ENCODE measurements at regions not wholly inside any gene's neighbourhood (a gene's known extent, or its start where the extent isn't known, plus 50 kb on each side); places are given as distances from the start of the nearest gene placed in this dataset.

- Histone ChIP-seq H3K27ac (no peak overlapping the region), H3K4me3 (no peak overlapping the region)
Measured at GRCh38 chr5:108650997-108651396, 96.7 kb upstream of the FER start.

GRCh38 chr5:108649646-108650045 lies 98.1 kb upstream of the FER start:
- Histone ChIP-seq H3K4me1 (peaks cover 10% of the 10 kb centered on the region), H3K36me3 (peaks cover 6% of the 10 kb centered on the region; the same call in 1 of the 2 replicates), H3K27ac (no peak overlapping the region), H3K27me3 (no peaks in the 10 kb centered on the region), H3K9me3 (peaks cover 10% of the 10 kb centered on the region), H3K4me2 (no peak overlapping the region), H4K20me1 (no peaks in the 10 kb centered on the region), H3K9ac (no peak overlapping the region), H3K4me3 (no peak overlapping the region)
- TF ChIP-seq Cebpa-rat (IDR thresholded peaks at IDR 0.05): no peak

More at GRCh38 chr5:108650997-108651396, 96.7 kb upstream of the FER start:
- Histone ChIP-seq H3K4me2 (no peak overlapping the region), H3K36me3 (peaks cover 6% of the 10 kb centered on the region; the same call in 1 of the 2 replicates), H3K27me3 (no peaks in the 10 kb centered on the region), H3K9me3 (peaks cover 10% of the 10 kb centered on the region), H3K4me1 (peaks cover 10% of the 10 kb centered on the region), H3K9ac (no peak overlapping the region), H4K20me1 (no peaks in the 10 kb centered on the region)
- no peak for TF ChIP-seq Cebpa-rat (IDR thresholded peaks at IDR 0.05)

- H3K9ac ChIP-seq: no peak overlapping the region
- peaks cover 10% of the 10 kb centered on the region for H3K9me3 ChIP-seq
- TF ChIP-seq Cebpa-rat (IDR thresholded peaks at IDR 0.05): no peak
- peaks cover 10% of the 10 kb centered on the region for H3K4me1 ChIP-seq
- no peak overlapping the region for H3K27ac ChIP-seq
- no peak overlapping the region for H3K4me2 ChIP-seq
- no peaks in the 10 kb centered on the region for H4K20me1 ChIP-seq
- H3K27me3 ChIP-seq: no peaks in the 10 kb centered on the region
- H3K36me3 ChIP-seq: peaks cover 6% of the 10 kb centered on the region; the same call in 1 of the 2 replicates
- no peak overlapping the region for H3K4me3 ChIP-seq
Measured at GRCh38 chr5:108649106-108649505, 98.6 kb upstream of the FER start.

GRCh38 chr5:108642170-108642906 lies 105.4 kb upstream of the FER start:
- Histone ChIP-seq H4K20me1 (no peaks in the 10 kb centered on the region), H3K27me3 (no peaks in the 10 kb centered on the region), H3K9me3 (peaks cover 4% of the 10 kb centered on the region), H3K4me2 (peak overlapping the region; percentile 36), H3K9ac (no peak overlapping the region), H3K4me1 (no peaks in the 10 kb centered on the region), H3K27ac (no peak overlapping the region), H3K36me3 (peaks cover 1% of the 10 kb centered on the region; the same call in 1 of the 2 replicates), H3K4me3 (no peak overlapping the region)
- TF ChIP-seq Cebpa-rat (IDR thresholded peaks at IDR 0.05): no peak

GRCh38 chr5:108641596-108641995 lies 106.1 kb upstream of the FER start:
- Histone ChIP-seq H4K20me1 (no peaks in the 10 kb centered on the region), H3K9me3 (no peaks in the 10 kb centered on the region), H3K9ac (no peak overlapping the region), H3K27me3 (no peaks in the 10 kb centered on the region), H3K27ac (no peak overlapping the region), H3K4me1 (no peaks in the 10 kb centered on the region), H3K36me3 (no peaks in the 10 kb centered on the region), H3K4me3 (no peak overlapping the region), H3K4me2 (no peak overlapping the region)
- TF ChIP-seq Cebpa-rat (IDR thresholded peaks at IDR 0.05): no peak

GRCh38 chr5:108639366-108639765 lies 108.3 kb upstream of the FER start:
- no peaks in the 10 kb centered on the region for H3K9me3 ChIP-seq
- TF ChIP-seq Cebpa-rat (IDR thresholded peaks at IDR 0.05): no peak

DNA sequence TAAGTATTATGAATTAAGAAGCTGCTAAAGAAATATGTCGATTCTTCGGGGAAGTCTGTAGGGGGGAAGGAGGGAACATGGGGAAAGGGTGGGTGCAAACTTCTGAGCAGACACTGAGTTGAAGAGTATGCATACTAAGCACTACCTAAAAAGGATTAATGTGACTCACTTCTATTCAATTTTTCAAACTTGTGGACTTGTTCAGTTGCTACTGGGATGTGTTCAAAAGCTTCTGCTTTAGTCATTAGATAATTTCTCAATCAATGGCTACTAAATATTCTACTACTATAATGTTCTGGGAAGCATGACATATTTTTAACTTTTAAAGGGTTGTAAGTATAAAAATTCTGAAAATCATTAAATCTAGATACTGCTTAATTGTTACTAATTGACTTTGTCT lies 109.7 kb upstream of the FER start:
- no peak overlapping the region for H3K27ac ChIP-seq
- H3K9me3 ChIP-seq: no peaks in the 10 kb centered on the region
- H3K27me3 ChIP-seq: no peaks in the 10 kb centered on the region
- H3K4me3 ChIP-seq: no peak overlapping the region
- no peaks in the 10 kb centered on the region for H4K20me1 ChIP-seq
- no peak overlapping the region for H3K9ac ChIP-seq
- H3K4me1 ChIP-seq: no peaks in the 10 kb centered on the region
- H3K36me3 ChIP-seq: no peaks in the 10 kb centered on the region
- H3K4me2 ChIP-seq: no peak overlapping the region
- TF ChIP-seq Cebpa-rat (IDR thresholded peaks at IDR 0.05): no peak

More at GRCh38 chr5:108639366-108639765, 108.3 kb upstream of the FER start:
- H3K27ac ChIP-seq: no peak overlapping the region
- no peaks in the 10 kb centered on the region for H3K27me3 ChIP-seq
- H3K9ac ChIP-seq: no peak overlapping the region
- no peaks in the 10 kb centered on the region for H3K36me3 ChIP-seq
- H3K4me2 ChIP-seq: no peak overlapping the region
- no peak overlapping the region for H3K4me3 ChIP-seq
- H3K4me1 ChIP-seq: no peaks in the 10 kb centered on the region
- H4K20me1 ChIP-seq: no peaks in the 10 kb centered on the region

DNA sequence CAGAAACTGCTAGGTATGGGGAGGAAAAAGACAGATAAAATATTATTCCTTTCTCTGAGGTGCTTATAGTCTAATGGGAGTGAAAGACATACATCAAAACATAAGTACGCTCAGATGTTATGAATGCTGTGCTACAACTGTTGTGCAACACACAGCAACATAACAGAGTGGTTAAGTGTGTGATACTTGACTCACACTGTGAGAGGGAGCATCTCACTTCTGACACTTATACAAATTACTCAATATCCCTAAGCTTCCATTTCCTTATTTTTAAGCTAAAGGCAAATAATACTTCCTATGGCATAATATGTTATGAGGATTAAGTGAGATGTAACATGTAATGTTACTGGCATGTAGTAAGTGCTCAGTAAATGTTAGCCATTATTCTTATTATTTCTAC lies 110.6 kb upstream of the FER start:
- no peak overlapping the region for H3K4me2 ChIP-seq
- H4K20me1 ChIP-seq: no peaks in the 10 kb centered on the region
- no peak for TF ChIP-seq Cebpa-rat (IDR thresholded peaks at IDR 0.05)
- H3K27me3 ChIP-seq: no peaks in the 10 kb centered on the region
- H3K27ac ChIP-seq: no peak overlapping the region
- H3K9ac ChIP-seq: no peak overlapping the region
- H3K4me3 ChIP-seq: no peak overlapping the region
- no peaks in the 10 kb centered on the region for H3K36me3 ChIP-seq
- no peaks in the 10 kb centered on the region for H3K9me3 ChIP-seq
- H3K4me1 ChIP-seq: no peaks in the 10 kb centered on the region

DNA sequence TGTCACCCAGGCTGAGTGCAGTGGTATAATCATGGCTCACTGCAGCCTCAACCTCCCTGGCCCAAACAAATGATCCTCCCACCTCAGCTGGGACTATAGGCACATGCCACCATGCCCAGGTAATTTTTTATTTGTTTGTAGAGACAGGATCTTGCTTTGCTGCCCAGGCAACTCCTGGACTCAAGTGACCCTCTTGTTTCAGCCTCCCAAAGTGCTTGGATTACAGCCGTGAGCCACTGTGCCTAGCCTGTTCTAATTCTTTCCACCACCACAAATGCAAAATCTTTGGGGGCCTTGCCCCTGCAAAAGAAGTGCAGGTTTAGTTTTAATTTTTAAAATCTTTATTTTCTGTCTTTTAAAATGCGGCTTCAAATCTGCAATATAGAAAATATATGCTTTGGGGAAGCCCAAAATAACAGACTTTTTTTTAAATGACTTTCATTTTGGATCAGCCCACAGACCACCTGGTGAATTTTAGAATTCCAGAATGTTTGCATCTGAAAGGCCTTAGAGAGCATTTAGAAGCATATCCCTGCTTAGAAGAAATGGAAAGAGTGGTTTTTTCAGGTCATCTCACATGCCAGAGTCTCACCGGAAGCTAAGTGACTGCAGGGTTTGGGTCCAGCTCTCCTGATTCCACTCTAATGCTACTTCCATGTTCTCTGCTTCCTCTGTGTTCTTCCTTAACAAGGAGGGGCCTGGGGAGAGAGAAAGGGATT lies 111.4 kb upstream of the FER start:
- H3K36me3 ChIP-seq: no peaks in the 10 kb centered on the region
- H3K27ac ChIP-seq: no peak overlapping the region
- H3K9me3 ChIP-seq: no peaks in the 10 kb centered on the region
- TF ChIP-seq Cebpa-rat (IDR thresholded peaks at IDR 0.05): no peak
- H3K4me2 ChIP-seq: no peak overlapping the region
- H3K4me1 ChIP-seq: no peaks in the 10 kb centered on the region
- H3K4me3 ChIP-seq: no peak overlapping the region
- H3K27me3 ChIP-seq: no peaks in the 10 kb centered on the region
- H4K20me1 ChIP-seq: no peaks in the 10 kb centered on the region
- H3K9ac ChIP-seq: no peak overlapping the region

DNA sequence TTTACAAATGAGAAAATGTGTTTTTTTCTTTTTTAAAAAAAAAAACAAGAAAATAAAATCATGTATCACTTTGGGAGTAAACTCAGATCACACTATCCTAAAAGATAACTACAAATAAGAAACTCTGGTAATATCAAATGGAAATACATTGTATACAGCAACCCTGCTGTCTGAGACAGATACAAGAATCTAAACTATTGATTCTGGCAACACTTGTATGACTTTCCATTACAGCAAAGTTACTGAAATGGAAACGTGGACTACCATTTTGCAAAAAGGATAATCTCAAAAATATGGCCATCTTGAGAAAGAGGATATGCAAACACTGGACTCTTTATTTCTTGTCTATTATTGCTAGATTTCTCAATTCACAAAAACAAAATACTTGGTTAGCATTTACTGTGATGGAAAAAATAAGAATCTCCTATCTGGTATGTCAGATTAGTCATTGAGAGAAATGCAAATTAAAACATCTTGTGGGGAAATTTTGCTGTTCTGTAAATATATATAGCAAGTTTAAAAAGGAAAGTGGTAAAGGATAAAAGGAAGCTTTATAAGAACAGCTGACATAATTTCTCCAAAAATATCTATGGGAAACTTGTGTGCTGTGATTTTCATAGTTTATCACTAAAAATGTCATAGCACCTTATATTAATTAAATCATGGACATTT lies 112.9 kb upstream of the FER start:
- H3K27me3 ChIP-seq: no peaks in the 10 kb centered on the region
- no peak overlapping the region for H3K27ac ChIP-seq
- H3K9me3 ChIP-seq: no peaks in the 10 kb centered on the region
- no peak overlapping the region for H3K9ac ChIP-seq
- H4K20me1 ChIP-seq: no peaks in the 10 kb centered on the region
- TF ChIP-seq Cebpa-rat (IDR thresholded peaks at IDR 0.05): no peak
- no peak overlapping the region for H3K4me3 ChIP-seq
- H3K4me2 ChIP-seq: no peak overlapping the region
- no peaks in the 10 kb centered on the region for H3K36me3 ChIP-seq
- no peaks in the 10 kb centered on the region for H3K4me1 ChIP-seq
